Amniotic stem cell (primary cell): ENCODE measurements at regions not wholly inside any gene's neighbourhood (a gene's known extent, or its start where the extent isn't known, plus 50 kb on each side); places are given as distances from the start of the nearest gene placed in this dataset.

Experiments
- DNase-seq: peaks from one replicate; lab custom pipeline; 2025; lab: John Stamatoyannopoulos, UW

- no peak for DNase-seq
These were observed 54.1 kb upstream of the SASH1 start for GRCh38 chr6:148288541-148288940.

GRCh38 chr6:148289153-148289552 lies 53.5 kb upstream of the SASH1 start:
- no peak for DNase-seq

- no peak for DNase-seq
These were observed 50.8 kb upstream of the SASH1 start for GRCh38 chr6:148291876-148292275.
